GM10266 (cell line): ENCODE measurements at regions not wholly inside any gene's neighbourhood (a gene's known extent, or its start where the extent isn't known, plus 50 kb on each side); places are given as distances from the start of the nearest gene placed in this dataset.
"Not testable (repeated sequence)": the region's sequence is repeated elsewhere in the genome, so short reads cannot be mapped to it uniquely, and the experiment has no call there.

ENCODE experiments used
- DNase-seq: peaks from one replicate; pipeline ENCODE4 v3.0.0; 2012; ENCODE audit errors: extremely low spot score
- TF ChIP-seq, protein P1 (sequence below): IDR thresholded peaks from 2 replicates; pipeline ENCODE4 v1.5.1; 2012; ENCODE audit warnings: mild to moderate bottlenecking, low read depth; ENCODE audit not compliant: control insufficient read depth, insufficient read depth; ENCODE audit errors: missing control alignments

DNA sequence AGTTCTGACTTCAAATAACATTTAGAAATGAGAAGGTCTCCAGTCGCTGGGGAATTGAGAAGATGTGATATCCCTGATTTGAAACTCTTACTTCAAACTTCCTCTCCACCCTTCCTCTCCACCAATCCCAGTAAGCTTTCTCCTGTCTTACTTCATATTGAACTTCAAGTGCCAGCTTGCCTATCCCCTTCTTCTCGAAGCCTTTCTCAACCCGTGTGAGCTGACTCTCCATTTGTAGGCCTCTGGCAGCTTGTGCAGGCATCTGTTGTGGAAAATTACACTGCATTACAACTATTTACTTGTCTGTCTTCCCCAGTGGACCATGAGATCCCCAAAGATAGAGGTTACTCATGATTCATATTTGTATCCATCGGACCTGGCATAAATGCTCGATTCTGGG is 280.8 kb upstream of the CDH5 start:
- DNase-seq: no peak
- TF ChIP-seq, protein P1, sequence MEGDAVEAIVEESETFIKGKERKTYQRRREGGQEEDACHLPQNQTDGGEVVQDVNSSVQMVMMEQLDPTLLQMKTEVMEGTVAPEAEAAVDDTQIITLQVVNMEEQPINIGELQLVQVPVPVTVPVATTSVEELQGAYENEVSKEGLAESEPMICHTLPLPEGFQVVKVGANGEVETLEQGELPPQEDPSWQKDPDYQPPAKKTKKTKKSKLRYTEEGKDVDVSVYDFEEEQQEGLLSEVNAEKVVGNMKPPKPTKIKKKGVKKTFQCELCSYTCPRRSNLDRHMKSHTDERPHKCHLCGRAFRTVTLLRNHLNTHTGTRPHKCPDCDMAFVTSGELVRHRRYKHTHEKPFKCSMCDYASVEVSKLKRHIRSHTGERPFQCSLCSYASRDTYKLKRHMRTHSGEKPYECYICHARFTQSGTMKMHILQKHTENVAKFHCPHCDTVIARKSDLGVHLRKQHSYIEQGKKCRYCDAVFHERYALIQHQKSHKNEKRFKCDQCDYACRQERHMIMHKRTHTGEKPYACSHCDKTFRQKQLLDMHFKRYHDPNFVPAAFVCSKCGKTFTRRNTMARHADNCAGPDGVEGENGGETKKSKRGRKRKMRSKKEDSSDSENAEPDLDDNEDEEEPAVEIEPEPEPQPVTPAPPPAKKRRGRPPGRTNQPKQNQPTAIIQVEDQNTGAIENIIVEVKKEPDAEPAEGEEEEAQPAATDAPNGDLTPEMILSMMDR: no peak

DNA sequence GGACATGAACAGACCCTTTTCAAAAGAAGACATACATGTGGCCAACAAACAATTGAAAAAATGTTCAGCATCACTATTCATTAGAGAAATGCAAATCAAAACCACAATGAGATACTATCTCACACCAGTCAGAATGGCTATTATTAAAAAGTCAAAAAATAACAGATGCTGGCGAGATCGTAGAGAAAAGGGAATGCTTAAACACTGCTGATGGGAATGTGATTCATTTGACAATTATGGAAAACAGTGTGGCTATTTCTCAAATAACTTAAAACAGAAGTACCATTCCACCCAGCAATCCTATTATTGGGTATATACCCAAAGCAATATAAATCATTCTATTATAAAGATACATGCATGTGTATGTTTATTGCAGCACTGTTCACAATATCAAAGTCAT is 281.8 kb upstream of the CDH5 start:
- DNase-seq: not testable (repeated sequence)

DNA sequence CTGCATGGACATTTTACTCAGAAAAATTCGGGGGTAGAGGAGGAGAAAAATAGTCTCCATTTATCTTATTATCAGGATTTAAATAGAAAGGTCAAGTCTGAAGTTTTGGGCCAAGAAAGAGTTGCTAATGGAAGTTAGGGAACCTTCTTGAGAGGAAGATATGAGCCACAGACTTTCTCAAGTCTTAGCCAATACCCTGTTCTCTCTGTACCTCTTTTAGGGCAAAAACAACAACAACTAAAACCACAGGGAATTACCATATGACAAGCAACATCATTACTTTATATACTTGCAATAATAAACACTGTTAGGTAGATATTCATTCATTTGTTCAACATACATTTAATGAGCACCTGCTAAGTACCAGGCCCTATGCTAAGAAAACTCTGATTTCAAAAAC is 282.2 kb upstream of the CDH5 start:
- DNase-seq: no peak
- TF ChIP-seq, protein P1: no peak

DNA sequence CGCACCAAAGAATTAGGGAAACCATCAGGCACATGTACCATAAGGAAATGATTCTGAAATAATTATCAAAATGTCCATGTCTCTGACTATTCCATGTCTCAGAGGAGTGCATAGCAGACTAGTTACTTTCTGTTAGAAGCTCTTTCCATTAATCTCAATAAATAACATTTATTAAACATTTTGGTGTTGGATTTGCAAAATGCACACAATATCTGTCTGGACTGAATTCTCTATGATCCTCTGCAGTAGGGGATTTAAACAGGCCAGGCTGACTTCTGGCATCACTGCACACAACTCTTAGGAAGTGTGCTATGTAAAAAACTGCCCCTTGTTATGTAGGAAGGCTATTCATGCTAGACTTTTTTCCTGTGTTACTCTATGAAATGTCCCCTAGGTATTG is 283.3 kb upstream of the CDH5 start:
- DNase-seq: no peak
- TF ChIP-seq, protein P1: no peak

DNA sequence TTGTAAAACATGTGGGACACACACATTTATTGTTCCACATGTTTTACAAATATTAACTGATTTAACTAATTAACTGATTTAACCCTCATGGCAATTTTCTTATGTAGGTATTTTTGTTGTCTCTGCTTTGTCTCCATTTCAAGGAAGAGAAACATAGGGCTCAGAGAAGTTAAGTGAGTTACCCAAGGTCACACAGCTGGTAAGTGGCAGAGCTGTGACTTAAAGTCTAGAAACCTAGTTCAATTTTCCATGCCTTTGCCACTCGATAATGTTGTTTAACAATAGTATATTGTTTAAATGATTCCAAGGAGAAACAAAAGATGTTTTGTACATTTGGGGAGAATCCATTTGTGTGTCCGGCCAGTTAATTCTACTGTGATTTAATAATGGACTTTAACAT is 284.1 kb upstream of the CDH5 start:
- TF ChIP-seq, protein P1: no peak
- DNase-seq: no peak

DNA sequence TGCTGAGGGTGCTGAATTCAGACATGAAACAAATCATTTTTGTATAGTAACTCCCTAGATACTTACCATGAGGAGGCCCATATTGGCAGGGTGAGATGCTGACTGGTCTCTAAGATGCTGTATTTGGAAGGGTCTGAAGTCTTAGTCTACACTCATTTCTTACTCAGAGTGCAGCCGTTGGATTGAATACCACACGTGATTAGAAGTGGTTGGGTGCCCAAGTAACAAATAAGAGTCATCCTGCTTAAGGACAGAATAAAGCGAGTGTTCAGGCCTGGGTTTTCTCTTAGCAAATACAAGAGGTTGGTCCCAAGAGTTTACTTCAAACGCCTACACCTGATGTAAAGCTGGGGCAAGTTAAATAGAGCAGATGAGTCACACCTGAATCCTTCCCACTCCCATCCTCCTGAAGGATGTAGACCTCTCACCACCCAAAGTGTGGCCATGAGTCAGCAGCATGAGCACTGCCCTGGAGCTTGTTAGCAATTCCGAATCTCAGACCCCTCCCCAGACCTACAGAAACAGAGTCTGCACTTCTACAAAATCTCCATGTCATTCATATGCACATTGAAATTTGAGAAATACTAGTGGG is 284.6 kb upstream of the CDH5 start:
- DNase-seq: no peak

DNA sequence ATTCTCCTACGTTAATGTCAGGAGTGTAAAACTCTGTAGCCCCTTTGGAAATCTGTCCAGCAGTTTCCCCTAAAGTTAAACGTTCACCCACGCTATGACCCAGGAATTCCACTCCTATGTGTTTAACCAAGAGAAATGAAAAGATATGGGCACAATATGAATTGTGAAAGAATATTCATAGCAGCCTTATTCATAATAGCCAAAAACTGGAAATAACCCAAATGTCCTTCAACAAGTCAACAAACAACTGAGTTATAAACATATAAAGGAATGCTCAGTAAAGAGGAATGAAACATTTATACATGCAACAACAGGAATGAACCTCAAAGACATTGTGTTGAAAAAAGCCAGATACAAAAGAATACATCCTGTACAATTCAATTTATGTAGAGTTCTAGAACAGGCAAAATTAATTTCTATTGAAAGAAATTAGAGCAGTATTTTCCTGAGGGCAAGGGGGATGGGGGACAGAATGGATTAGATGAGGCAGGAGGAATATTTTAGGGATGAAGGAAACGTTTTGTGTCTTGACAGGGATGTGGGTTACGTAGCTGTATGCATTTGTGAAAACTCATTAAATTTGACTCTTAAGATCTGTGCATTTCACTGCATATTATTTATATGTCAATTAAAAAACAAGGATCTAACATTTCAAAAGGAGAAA is 286.7 kb upstream of the CDH5 start:
- TF ChIP-seq, protein P1: no peak
- no peak for DNase-seq

More for the DNA sequence above, 284.6 kb upstream of the CDH5 start:
- TF ChIP-seq, protein P1: no peak

DNA sequence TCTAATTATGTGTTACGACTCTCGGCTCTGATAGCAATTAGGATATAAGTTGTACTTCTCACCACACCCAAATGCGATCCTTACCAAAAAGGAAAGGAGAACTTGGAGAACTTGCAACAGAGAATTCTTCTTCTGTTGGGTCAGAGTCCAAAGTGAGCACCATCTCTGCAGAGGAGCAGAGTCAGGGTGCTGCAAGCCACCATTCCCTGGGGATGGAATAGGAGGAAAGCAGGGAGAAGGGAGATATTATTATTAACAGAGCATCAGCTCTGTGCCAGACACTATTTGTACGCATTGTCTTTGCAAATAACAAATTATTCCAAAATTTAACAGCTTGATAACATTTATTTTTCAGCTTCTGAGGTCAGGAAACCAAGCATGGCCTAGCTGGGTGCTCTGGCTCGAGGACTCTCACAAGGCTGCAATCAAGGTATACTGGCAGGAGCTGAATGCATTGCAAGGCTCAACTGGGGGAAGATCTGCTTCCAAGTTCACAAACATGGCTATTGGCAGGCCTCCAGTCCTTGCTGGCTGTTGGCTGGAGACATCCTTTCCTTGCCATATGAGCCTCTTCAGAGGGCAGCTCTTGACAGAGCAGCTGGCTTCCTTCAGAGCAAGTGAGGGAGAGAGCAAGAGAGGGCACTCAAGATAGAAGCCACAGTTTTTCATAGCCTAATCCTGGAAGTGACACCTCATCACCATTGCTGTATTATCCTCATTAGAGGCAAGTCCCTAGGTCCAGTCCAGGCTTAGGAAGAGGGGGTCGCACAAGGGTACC is 296.2 kb upstream of the CDH5 start:
- TF ChIP-seq, protein P1: no peak
- DNase-seq: no peak
